Cardiac septum (tissue), 1 donor: ENCODE measurements at regions not wholly inside any gene's neighbourhood (a gene's known extent, or its start where the extent isn't known, plus 50 kb on each side); places are given as distances from the start of the nearest gene placed in this dataset.
"Not testable (repeated sequence)": the region's sequence is repeated elsewhere in the genome, so short reads cannot be mapped to it uniquely, and the experiment has no call there.

Experiments used
- DNase-seq: peaks from one replicate; pipeline ENCODE4 v3.0.0-alpha.2; 2020; ENCODE audit warnings: low spot score
- intact Hi-C: fragments of 100-400 bp; cut with DNase I; formaldehyde crosslinking; loops from one replicate; pipeline ENCODE4 v1.14.0; 2022
- donor health status: DM: no; HTN: no; CAD: no.

GRCh38 chr15:91627473-91628278 is 225.8 kb upstream of the SLCO3A1 start:
- intact Hi-C loops = loop anchor here (10.0 kb wide), 1 partner anchor 197 kb away; no protein-coding TSS in a partner anchor

GRCh38 chr15:91630090-91630489 is 223.4 kb upstream of the SLCO3A1 start:
- intact Hi-C loops = no loop called here
- DNase-seq = no peak

More at GRCh38 chr15:91627473-91628278, 225.8 kb upstream of the SLCO3A1 start:
- DNase-seq = no peak

GRCh38 chr15:91632176-91632575 is 221.3 kb upstream of the SLCO3A1 start:
- no peak for DNase-seq
- intact Hi-C loops = no loop called here

GRCh38 chr15:91632981-91633380 is 220.5 kb upstream of the SLCO3A1 start:
- intact Hi-C loops = no loop called here
- no peak for DNase-seq

GRCh38 chr15:91634179-91634578 is 219.3 kb upstream of the SLCO3A1 start:
- DNase-seq = no peak
- intact Hi-C loops = no loop called here

- intact Hi-C loops = no loop called here
These were observed 218.4 kb upstream of the SLCO3A1 start for GRCh38 chr15:91635080-91635479.

GRCh38 chr15:91635641-91636040 is 217.9 kb upstream of the SLCO3A1 start:
- DNase-seq = no peak
- intact Hi-C loops = no loop called here

More at GRCh38 chr15:91635080-91635479, 218.4 kb upstream of the SLCO3A1 start:
- DNase-seq = no peak

GRCh38 chr15:91649016-91649415 is 204.5 kb upstream of the SLCO3A1 start:
- DNase-seq = no peak
- intact Hi-C loops = no loop called here

- no peak for DNase-seq
- intact Hi-C loops = no loop called here
These were observed 203.6 kb upstream of the SLCO3A1 start for GRCh38 chr15:91649831-91650321.

- DNase-seq = no peak
- intact Hi-C loops = no loop called here
These were observed 202.3 kb upstream of the SLCO3A1 start for GRCh38 chr15:91651251-91651650.

GRCh38 chr15:91652610-91653207 is 200.8 kb upstream of the SLCO3A1 start:
- no peak for DNase-seq
- intact Hi-C loops = no loop called here

- DNase-seq, intact Hi-C loops: not testable (repeated sequence)
These were observed 197.8 kb upstream of the SLCO3A1 start for GRCh38 chr15:91655563-91656290.

- DNase-seq = no peak
- intact Hi-C loops = no loop called here
These were observed 193.3 kb upstream of the SLCO3A1 start for GRCh38 chr15:91660174-91660649.

GRCh38 chr15:91664224-91664836 is 189.2 kb upstream of the SLCO3A1 start:
- DNase-seq = no peak
- intact Hi-C loops = no loop called here

- DNase-seq = no peak
- intact Hi-C loops = no loop called here
These were observed 188.3 kb upstream of the SLCO3A1 start for GRCh38 chr15:91665212-91665611.

GRCh38 chr15:91668370-91668769 is 185.1 kb upstream of the SLCO3A1 start:
- intact Hi-C loops = no loop called here
- DNase-seq = no peak

GRCh38 chr15:91670108-91670507 is 183.4 kb upstream of the SLCO3A1 start:
- intact Hi-C loops = no loop called here

GRCh38 chr15:91678003-91678402 is 175.5 kb upstream of the SLCO3A1 start:
- DNase-seq = no peak

More at GRCh38 chr15:91670108-91670507, 183.4 kb upstream of the SLCO3A1 start:
- DNase-seq = no peak

GRCh38 chr15:91679447-91679846 is 174.1 kb upstream of the SLCO3A1 start:
- intact Hi-C loops = no loop called here

More at GRCh38 chr15:91678003-91678402, 175.5 kb upstream of the SLCO3A1 start:
- intact Hi-C loops = no loop called here

GRCh38 chr15:91685436-91685835 is 168.1 kb upstream of the SLCO3A1 start:
- intact Hi-C loops = no loop called here
- DNase-seq = no peak

More at GRCh38 chr15:91679447-91679846, 174.1 kb upstream of the SLCO3A1 start:
- DNase-seq = no peak
